PC-9 (cell line): ENCODE measurements at regions not wholly inside any gene's neighbourhood (a gene's known extent, or its start where the extent isn't known, plus 50 kb on each side); places are given as distances from the start of the nearest gene placed in this dataset.

ENCODE experiments used
- EZH2 ChIP-seq: fragments of 200-600 bp; sonication (generic); IDR thresholded peaks from 2 replicates; pipeline ENCODE4 v1.8.0; 2017; ENCODE audit warnings: antibody characterized with exemption, low read depth
- TF ChIP-seq, protein P1 (sequence below): fragments of 200-600 bp; sonication (generic); conservative IDR thresholded peaks from 2 replicates; pipeline ENCODE4 v1.6.1; 2017; ENCODE audit warnings: mixed run types, antibody characterized with exemption, mild to moderate bottlenecking, moderate library complexity

- TF ChIP-seq, protein P1, sequence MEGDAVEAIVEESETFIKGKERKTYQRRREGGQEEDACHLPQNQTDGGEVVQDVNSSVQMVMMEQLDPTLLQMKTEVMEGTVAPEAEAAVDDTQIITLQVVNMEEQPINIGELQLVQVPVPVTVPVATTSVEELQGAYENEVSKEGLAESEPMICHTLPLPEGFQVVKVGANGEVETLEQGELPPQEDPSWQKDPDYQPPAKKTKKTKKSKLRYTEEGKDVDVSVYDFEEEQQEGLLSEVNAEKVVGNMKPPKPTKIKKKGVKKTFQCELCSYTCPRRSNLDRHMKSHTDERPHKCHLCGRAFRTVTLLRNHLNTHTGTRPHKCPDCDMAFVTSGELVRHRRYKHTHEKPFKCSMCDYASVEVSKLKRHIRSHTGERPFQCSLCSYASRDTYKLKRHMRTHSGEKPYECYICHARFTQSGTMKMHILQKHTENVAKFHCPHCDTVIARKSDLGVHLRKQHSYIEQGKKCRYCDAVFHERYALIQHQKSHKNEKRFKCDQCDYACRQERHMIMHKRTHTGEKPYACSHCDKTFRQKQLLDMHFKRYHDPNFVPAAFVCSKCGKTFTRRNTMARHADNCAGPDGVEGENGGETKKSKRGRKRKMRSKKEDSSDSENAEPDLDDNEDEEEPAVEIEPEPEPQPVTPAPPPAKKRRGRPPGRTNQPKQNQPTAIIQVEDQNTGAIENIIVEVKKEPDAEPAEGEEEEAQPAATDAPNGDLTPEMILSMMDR: no peak
- no peak for TF ChIP-seq EZH2
These were observed 260.6 kb downstream of the PSAT1 start for GRCh38 chr9:78557540-78557939.
